NOMO-1 treated with DMSO at 0.1 percent for 48 hours (cell line): ENCODE measurements at regions not wholly inside any gene's neighbourhood (a gene's known extent, or its start where the extent isn't known, plus 50 kb on each side); places are given as distances from the start of the nearest gene placed in this dataset.

Source experiments
- DNase-seq: peaks from one replicate; lab custom pipeline; 2025; ENCODE audit not compliant: unreplicated experiment; lab: John Stamatoyannopoulos, UW

DNA sequence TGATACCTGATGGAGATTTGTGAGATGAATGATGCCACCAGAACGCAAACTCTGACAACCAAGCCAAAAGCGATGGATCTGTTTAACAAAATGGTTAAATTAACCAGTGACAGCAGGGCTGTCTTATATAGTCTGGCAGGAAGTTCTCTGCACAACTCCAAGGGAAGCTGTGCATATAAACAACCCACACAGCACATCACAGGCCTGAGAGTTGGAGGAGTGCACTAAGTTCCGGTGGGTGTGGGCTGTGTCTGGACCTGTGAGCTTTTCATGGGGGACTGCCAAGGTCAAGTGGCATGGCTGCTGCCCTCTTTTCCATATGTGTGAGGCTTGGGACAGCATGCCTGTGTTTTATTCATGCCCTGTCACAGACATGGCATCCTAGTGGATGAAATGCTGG, 414.6 kb upstream of the TRIB2 start:
- no peak for DNase-seq

GRCh38 chr2:12302691-12303090, 414.0 kb upstream of the TRIB2 start:
- no peak for DNase-seq

DNA sequence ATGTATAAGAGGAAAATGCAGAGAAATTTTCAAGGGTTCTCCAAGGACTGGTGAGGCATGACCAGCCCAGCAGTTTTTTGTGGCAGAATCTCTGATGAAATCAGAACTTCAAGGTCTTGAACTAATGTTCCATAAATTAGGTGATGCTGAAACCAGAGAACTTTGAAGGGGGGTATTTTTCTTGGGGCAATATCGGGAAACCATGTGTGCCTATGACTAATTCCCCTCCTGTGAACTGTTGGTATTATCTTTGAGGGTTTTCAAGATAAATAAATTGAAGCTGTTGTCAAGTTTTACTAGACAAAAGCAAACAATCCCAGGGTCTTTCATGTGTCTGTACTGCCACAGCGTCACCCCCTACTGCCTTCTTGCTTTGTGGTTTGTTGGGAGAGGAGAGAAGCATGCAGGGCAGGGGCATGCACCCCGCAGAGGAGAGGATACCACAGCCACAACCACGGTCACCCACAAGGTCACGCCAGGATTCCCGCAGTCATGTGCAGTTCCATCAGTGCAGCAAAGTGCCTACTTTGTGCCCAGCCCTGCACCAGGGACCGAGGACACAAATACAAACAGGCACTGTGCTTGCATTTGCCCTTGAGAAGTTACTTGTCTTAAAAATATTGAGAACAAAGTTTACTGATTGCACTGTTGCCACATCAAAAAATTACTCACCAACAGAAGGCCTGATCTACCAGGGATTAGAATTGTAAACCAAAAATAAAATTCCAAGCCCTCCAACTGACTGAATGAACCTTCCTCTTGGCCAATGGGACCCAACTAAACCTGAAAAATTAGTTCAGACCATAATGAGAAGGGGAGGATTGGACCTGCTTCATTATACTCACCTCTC, 413.3 kb upstream of the TRIB2 start:
- DNase-seq, result no peak

GRCh38 chr2:12304564-12305171, 412.1 kb upstream of the TRIB2 start:
- no peak for DNase-seq

DNA sequence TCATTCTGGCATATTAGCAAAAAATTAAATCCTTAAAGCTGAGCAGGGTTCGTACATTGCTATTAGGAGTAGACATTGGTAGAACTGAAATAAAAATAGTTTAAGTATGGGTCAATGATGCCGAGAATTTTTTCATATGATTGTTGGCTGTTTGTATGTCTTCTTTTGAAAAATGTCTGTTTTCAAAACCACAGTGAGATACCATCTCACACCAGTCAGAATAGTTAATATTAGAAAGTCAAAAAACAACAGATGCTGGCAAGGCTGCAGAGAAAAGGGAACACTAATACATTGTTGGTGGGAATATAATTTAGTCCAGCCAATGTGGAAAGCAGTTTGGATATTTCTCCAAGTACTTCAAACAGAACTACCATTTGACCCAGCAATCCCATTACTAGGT, 410.8 kb upstream of the TRIB2 start:
- no peak for DNase-seq

DNA sequence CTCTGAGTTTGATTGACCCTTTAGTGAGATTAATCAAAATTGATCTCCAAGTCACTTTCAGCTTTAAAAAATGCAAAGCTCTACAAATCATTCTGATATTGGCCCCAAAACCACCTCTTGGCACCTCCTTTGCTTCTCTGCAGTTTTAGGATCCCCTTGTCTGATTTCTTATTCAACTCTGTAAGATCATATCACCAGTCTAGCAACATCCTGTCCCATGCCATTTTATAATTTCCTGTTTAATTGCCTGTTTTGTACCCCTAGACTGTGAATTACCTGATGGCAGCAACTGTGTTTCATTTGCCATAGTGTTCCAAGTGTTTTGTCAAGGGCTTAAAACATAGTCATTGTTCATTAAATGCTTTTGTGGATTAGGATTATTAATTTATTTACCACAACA, 406.3 kb upstream of the TRIB2 start:
- no peak for DNase-seq

GRCh38 chr2:12313445-12314126, 403.1 kb upstream of the TRIB2 start:
- DNase-seq, result no peak

GRCh38 chr2:12314127-12314760, 402.5 kb upstream of the TRIB2 start:
- no peak for DNase-seq

- no peak for DNase-seq
These were observed 401.5 kb upstream of the TRIB2 start for GRCh38 chr2:12315224-12315623.

DNA sequence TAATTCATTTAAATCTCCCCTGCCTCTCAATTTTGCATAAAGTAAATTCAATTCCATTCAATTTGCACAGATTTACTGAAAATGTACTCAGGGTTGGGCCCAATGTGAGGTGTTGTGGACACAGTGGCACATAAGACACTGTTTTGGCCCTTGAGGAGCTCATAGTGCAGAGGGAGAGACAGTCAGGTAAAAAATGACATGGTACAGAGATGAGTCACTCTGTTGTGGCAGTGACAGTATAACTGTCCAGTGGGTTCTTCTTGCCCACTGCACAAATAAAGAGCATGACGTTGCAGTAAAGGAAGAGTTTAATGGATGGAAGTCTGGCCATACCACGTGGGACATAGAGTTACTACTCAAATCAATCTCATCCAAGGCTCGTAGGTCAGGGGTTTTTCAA, 400.3 kb upstream of the TRIB2 start:
- DNase-seq, result no peak

DNA sequence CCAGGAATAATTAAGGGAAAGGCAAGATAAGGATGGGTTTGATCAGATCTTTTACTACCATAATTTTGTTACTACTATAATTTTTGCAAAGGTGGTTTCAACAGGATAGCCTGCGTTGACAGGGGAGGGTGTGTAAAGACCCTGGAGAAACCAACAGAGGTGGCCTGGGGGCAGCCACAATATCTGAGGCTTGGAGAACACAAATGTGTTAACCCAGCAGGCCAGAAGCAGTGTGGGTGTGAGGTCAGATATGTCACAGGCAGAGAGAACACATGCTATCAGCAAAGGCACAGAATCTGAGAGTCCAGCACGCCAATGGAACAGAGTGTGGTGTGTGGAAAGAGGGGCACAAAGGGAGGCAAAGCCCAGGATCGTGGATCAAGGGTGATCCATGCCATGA, 399.4 kb upstream of the TRIB2 start:
- DNase-seq, result no peak

DNA sequence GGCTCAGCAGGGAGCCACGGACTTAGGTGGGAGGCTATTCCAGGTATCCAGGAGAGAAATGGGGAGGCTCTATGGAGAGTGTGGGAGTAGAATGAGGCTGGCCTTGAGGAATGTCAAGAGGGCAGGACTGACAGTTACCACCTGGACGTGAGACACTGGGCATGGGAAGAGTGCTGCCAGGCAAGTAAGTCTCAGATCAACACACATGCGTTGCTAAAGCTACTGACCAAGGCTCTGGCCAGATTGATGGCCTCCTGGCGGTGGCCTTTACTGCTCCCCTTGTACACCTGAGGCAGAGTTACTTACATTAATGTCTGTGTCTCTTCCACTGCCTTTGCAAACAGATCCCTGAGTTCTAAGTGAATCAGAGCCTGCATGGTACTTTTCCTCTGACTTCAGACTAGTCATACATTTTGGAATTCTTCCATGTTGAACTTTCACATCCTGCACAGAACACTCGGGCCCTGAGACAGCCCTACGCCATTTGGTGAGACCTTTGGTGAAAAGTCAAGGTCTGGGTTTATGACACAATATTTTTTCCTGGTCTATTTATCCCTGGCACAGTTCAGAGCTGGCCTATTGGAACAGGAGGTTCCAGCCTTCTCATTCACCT, 398.8 kb upstream of the TRIB2 start:
- no peak for DNase-seq

DNA sequence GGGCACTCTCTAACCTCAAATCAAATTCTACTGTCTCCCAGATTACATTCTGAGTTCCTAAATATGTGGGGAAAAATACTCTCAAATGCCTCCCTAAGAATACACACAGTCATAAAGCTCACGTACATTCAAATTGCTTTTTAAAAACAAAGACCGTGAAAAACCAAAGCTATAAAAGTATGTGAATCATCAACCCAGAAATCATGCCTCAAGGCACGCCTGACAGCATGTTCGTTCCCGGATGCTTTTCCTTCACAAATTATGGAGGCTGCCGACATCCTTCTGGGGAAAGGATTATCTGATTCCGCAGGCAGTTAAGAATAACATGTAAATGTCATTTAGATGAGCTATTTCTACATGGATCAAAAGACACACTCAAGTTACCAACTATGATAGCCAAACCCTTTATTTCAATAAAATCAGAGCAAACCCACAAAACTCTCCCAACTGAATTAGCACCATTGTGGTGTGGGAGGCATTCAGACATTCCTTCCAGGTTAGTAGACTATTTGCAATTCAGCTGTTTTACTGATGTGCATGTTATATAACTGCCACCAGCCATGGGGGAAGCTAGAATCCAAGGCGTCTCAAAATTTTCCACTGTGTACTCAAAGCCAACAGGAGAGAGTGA, 398.2 kb upstream of the TRIB2 start:
- DNase-seq, result no peak

DNA sequence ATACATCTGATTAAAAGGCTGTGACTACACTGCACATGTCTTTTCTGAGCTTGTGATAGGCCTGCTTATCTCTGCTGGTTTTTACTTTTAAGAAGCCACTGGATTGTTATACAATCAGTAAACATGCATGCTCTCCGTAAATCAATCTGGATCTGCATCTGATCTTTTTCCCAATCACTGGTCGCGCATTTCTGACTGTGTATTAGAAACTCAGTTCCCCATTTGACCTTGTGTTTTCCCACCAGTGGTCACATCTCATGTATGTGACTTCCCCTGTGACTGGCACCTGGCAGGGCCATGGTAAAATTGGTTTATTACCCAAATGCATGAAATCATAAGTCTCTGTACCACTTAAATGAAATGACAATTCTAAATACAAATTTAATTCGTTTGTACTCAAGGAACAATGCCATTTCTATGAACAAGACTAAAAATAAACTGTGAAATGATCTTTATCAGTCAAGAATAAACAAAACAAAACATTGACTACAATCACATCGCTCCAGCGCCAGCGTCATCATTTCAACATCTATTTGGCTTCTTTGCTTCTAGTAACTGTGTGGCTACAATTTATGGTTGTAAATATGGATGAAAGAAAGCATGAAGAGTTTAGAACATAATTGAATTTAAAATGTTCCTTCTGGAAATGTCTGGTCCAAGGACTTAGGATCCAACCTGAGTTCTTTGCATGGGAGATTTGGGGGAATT, 396.6 kb upstream of the TRIB2 start:
- no peak for DNase-seq

DNA sequence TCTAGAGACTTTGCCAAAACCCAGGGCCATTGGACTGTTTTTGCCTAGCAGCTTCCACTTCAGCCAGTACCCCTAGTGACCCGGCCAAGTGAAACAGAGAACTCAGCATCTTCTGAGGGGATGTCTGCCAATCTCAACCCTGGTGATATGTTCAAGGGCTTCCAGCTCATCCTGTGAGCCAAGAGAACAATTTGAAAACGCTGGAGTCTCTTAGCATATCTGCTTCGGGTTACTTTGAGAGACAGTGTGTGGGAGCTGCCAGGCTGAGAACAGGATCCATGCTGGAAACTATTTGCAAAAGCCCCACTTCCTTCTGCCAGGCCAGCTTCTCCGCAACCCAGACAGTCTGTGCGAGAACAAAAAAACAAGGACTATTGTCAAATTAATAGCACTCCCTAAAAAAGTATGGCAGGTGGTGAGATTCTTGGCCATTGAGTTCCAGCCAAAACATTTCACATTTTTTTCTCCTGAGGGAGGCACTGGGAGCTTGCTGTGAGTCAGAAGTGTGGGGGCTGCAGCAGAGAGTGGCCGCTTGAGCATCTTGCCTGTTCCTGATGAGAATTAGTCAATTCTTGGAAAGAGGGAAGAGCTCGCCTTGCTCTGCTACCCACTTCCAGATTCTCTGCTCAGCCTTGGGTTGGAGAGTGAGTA, 395.6 kb upstream of the TRIB2 start:
- DNase-seq, result no peak

GRCh38 chr2:12321886-12322285, 394.9 kb upstream of the TRIB2 start:
- DNase-seq, result no peak

DNA sequence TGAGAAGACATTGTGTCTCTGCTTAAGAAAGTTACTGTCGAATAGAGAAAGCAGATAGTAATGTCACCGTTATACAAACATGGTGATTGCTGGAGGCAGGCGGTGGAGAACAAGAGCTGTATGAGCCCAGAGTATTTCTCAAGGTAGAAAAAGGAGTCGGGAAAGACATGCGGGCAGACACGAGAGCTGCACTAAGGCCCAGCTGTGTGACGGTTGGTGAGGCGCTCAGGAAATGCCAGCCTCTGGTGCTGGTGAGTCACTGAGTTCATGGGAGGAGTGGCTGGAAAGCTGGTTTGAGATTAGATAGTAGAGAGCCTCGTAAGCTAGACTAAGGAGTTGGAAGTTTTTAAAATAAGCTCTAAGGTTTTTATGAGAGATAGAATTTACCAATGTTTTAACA, 390.9 kb upstream of the TRIB2 start:
- no peak for DNase-seq

DNA sequence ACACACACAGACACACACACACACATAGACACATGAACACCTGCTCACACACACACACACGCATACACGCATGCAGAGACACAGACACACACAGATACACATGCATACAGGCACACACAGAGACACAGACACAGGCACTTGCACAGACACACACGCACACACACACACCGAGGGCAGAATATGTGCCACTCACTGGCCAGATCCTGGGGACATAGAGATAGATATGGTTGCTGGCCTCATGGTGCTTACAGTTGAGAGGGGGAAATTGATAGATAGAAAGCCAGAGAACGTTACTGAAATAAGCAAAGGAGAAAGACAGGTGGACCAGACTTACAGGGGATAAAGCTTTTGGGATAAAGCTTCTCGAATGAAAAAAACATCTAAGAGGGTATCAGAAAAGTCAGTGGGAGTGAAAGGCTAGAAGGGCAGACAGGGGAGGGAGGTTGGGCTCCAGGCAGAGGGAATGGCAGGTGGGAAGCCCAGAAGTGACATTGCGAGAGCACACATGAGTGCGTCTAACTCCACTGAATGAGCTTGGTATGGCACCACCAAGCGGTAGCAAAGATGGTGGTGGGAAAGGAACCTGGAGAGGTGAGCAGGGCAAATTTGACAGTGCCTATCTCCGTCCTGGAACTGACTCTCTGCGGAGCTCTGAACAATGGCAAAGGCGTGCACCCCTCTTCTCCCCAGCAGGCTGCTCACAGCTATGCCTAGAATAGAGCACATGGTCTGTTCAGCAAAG, 390.1 kb upstream of the TRIB2 start:
- no peak for DNase-seq

- DNase-seq, result no peak
These were observed 385.8 kb upstream of the TRIB2 start for GRCh38 chr2:12330916-12331315.
